DOHH2 (cell line): ENCODE measurements at regions not wholly inside any gene's neighbourhood (a gene's known extent, or its start where the extent isn't known, plus 50 kb on each side); places are given as distances from the start of the nearest gene placed in this dataset.

Experiments used
- H3F3A ChIP-seq: fragments of 200-600 bp; sonication (generic), shearing (Covaris generic); 2 replicates; pipeline ENCODE4 v1.6.0; 2016; ENCODE audit warnings: antibody characterized with exemption, mild to moderate bottlenecking; ENCODE audit not compliant: control insufficient read depth, insufficient read depth
- H3K27ac ChIP-seq: fragments of 200-600 bp; sonication (generic); 2 replicates; pipeline ENCODE4 v1.5.1; 2014; ENCODE audit warnings: low read depth, mild to moderate bottlenecking, low read length, moderate library complexity
- H3K27me3 ChIP-seq: fragments of 200-600 bp; sonication (generic); 2 replicates; pipeline ENCODE4 v1.6.1; 2014; ENCODE audit warnings: mild to moderate bottlenecking, low read length, mixed read lengths; ENCODE audit not compliant: control insufficient read depth
- H3K36me3 ChIP-seq: fragments of 200-600 bp; sonication (generic); 2 replicates; pipeline ENCODE4 v1.6.1; 2014; ENCODE audit warnings: mild to moderate bottlenecking, low read length, moderate library complexity, mixed read lengths; ENCODE audit not compliant: control insufficient read depth
- H3K4me1 ChIP-seq: fragments of 200-600 bp; sonication (generic); 2 replicates; pipeline ENCODE4 v1.6.1; 2014; ENCODE audit warnings: mild to moderate bottlenecking, low read length, mixed read lengths; ENCODE audit not compliant: control insufficient read depth
- H3K4me2 ChIP-seq: fragments of 200-600 bp; sonication (generic); 2 replicates; pipeline ENCODE4 v1.6.0; 2014; ENCODE audit warnings: mild to moderate bottlenecking, low read length, moderate library complexity
- H3K4me3 ChIP-seq: fragments of 200-600 bp; sonication (generic); 2 replicates; pipeline ENCODE4 v1.5.1; 2014; ENCODE audit warnings: mild to moderate bottlenecking, low read length, mixed read lengths
- H3K79me2 ChIP-seq: fragments of 200-600 bp; sonication (generic); 2 replicates; pipeline ENCODE4 v1.6.1; 2014; ENCODE audit warnings: mild to moderate bottlenecking, low read length, mixed read lengths; ENCODE audit not compliant: control insufficient read depth
- H3K9me2 ChIP-seq: fragments of 200-600 bp; sonication (generic); replicated peaks from 2 replicates; pipeline ENCODE4 v1.6.1; 2014; ENCODE audit warnings: mild to moderate bottlenecking, low read length, mixed read lengths; ENCODE audit not compliant: control insufficient read depth
- H3K9me3 ChIP-seq: fragments of 200-600 bp; sonication (generic); 2 replicates; pipeline ENCODE4 v1.6.1; 2014; ENCODE audit warnings: antibody characterized with exemption, low read length, mixed read lengths; ENCODE audit not compliant: control insufficient read depth, insufficient read depth
- H4K20me1 ChIP-seq: fragments of 200-600 bp; sonication (generic); 2 replicates; pipeline ENCODE4 v1.6.0; 2014; ENCODE audit warnings: low read depth, mild to moderate bottlenecking, antibody characterized with exemption, low read length, moderate library complexity; ENCODE audit not compliant: control insufficient read depth, insufficient read depth
- EZH2phosphoT487 ChIP-seq: fragments of 200-600 bp; sonication (generic); IDR thresholded peaks from 2 replicates; pipeline ENCODE4 v1.6.1; 2017; ENCODE audit warnings: borderline replicate concordance, mild to moderate bottlenecking, antibody characterized with exemption, low read length, moderate library complexity, mixed read lengths
- TF ChIP-seq, protein P1 (sequence below): fragments of 200-600 bp; sonication (generic); IDR thresholded peaks from one replicate; pipeline ENCODE4 v1.5.1; 2014; ENCODE audit warnings: antibody characterized with exemption, mild to moderate bottlenecking, low read depth, low read length; ENCODE audit not compliant: poor library complexity, severe bottlenecking

DNA sequence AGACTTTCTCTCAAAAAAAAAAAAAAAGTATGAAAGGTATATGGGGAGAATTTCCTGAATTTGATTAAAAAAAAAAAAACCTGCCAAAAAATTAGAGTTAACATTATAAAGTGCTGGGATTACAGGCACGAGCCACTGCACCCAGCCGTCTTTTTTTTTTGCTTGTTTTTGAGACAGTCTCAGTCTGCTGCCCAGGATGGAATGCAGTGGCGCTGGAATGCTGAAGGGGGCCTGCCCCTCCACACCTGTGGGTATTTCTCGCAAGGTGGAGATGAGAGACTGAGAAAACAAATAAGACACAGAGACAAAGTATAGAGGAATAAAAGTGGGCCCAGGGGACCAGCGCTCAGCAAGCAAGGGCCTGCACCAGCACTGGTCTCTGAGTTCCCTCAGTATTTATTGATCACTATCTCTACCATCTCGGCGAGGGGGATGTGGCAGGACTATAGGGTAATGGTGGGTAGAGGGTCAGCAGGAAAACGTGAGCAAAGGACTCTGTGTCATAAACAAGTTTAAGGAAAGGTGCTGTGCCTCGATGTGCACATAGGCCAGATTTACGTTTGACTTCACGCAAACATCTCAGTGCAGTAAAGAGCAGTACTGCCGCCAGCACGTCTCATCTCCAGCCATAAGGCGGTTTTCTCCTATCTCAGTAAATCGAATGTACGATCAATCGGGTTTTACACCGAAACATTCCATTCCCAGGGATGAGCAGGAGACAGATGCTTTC, 117.2 kb downstream of the GOSR1 start:
- no peaks in the 10 kb centered on the region for H3K79me2 ChIP-seq
- H3K9me2 ChIP-seq, result no peaks in the 10 kb centered on the region
- H3K36me3 ChIP-seq, result no peaks in the 10 kb centered on the region
- TF ChIP-seq, protein P1, sequence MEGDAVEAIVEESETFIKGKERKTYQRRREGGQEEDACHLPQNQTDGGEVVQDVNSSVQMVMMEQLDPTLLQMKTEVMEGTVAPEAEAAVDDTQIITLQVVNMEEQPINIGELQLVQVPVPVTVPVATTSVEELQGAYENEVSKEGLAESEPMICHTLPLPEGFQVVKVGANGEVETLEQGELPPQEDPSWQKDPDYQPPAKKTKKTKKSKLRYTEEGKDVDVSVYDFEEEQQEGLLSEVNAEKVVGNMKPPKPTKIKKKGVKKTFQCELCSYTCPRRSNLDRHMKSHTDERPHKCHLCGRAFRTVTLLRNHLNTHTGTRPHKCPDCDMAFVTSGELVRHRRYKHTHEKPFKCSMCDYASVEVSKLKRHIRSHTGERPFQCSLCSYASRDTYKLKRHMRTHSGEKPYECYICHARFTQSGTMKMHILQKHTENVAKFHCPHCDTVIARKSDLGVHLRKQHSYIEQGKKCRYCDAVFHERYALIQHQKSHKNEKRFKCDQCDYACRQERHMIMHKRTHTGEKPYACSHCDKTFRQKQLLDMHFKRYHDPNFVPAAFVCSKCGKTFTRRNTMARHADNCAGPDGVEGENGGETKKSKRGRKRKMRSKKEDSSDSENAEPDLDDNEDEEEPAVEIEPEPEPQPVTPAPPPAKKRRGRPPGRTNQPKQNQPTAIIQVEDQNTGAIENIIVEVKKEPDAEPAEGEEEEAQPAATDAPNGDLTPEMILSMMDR, result no peak
- TF ChIP-seq EZH2phosphoT487, result no peak
- no peak overlapping the region for H3K4me2 ChIP-seq
- no peaks in the 10 kb centered on the region for H4K20me1 ChIP-seq
- H3K27ac ChIP-seq, result no peak overlapping the region
- peaks cover 10% of the 10 kb centered on the region for H3F3A ChIP-seq
- no peak overlapping the region for H3K4me3 ChIP-seq
- H3K9me3 ChIP-seq, result peaks cover 4% of the 10 kb centered on the region; the same call in 1 of the 2 replicates
- peaks cover 24% of the 10 kb centered on the region for H3K4me1 ChIP-seq
- no peaks in the 10 kb centered on the region for H3K27me3 ChIP-seq

DNA sequence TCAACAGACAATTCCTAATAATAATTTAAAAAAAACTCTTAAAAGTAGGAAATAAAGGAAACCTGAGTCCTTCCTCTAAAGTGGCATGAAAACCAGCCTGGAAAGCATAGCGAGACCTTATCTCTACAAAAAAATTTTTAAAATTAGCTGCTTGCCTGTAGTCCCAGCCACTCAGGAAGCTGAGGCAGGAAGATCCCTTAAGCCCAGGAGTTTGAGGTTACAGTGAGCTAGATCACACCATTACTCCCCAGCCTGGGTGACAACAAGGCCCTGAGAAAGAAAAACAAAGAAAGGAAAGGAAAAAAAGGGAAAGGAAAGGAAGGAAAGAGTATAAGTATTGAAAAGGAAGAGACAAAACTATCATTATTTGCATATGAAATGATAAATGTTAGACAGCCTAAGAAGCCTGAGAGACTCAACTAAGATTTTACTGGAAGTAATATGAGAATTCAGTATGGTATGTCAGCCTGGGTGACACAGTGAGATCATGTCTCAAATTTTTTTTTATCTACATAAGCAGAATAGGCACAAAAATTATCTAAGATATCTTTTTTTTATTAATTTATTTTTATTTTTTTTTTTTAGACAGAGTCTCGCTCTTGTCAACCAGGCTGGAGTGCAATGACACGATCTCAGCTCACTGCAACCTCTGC, 113.0 kb downstream of the GOSR1 start:
- Histone ChIP-seq H3K4me3 (no peak overlapping the region), H3K36me3 (no peaks in the 10 kb centered on the region), H3K27ac (no peak overlapping the region), H3K79me2 (no peaks in the 10 kb centered on the region), H3K27me3 (no peaks in the 10 kb centered on the region), H3K9me2 (no peaks in the 10 kb centered on the region), H3K4me2 (no peak overlapping the region), H3K4me1 (peaks cover 17% of the 10 kb centered on the region), H4K20me1 (no peaks in the 10 kb centered on the region), H3F3A (no peaks in the 10 kb centered on the region), H3K9me3 (no peaks in the 10 kb centered on the region)
- TF ChIP-seq, protein P1, result no peak
- TF ChIP-seq EZH2phosphoT487, result no peak

DNA sequence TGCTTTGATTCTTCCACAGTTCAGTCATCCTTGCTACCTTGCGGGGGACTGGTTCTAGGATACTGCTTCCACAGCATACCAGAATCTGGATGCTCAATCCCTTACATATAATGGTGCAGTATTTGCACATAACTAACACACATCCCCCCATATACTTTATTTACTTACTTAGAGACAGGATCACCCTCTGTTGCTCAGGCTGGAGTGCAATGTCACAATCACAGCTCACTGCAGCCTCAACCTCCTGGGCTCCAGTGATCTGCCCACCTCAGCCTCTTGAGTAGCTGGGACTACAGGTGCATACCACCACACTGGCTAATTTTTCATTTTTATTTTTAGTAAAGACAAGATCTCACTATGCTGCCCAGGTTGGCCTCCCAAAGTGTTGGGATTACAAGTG, 112.2 kb downstream of the GOSR1 start:
- H3K79me2 ChIP-seq, result no peaks in the 10 kb centered on the region
- no peak overlapping the region for H3K4me3 ChIP-seq
- no peak for TF ChIP-seq EZH2phosphoT487
- TF ChIP-seq, protein P1, result no peak
- no peaks in the 10 kb centered on the region for H3K36me3 ChIP-seq
- H3K9me3 ChIP-seq, result no peaks in the 10 kb centered on the region
- H3K27me3 ChIP-seq, result no peaks in the 10 kb centered on the region
- H3F3A ChIP-seq, result no peaks in the 10 kb centered on the region
- no peak overlapping the region for H3K27ac ChIP-seq
- H3K4me1 ChIP-seq, result peaks cover 18% of the 10 kb centered on the region
- H4K20me1 ChIP-seq, result no peaks in the 10 kb centered on the region
- H3K9me2 ChIP-seq, result no peaks in the 10 kb centered on the region
- H3K4me2 ChIP-seq, result no peak overlapping the region
